Erythroblast (primary cell): ENCODE measurements at regions not wholly inside any gene's neighbourhood (a gene's known extent, or its start where the extent isn't known, plus 50 kb on each side); places are given as distances from the start of the nearest gene placed in this dataset.

Experiments
- DNase-seq, 2 experiments: peaks; one replicate each; lab custom pipeline; 2025; lab: John Stamatoyannopoulos, UW
- GATA1 ChIP-seq: IDR thresholded peaks from 2 replicates; pipeline ENCODE4 v1.6.1; 2011; ENCODE audit warnings: low read depth, mild to moderate bottlenecking, control low read depth, low read length, moderate library complexity
- POLR2A ChIP-seq: IDR thresholded peaks from 2 replicates; pipeline ENCODE4 v1.6.1; 2011; ENCODE audit warnings: mild to moderate bottlenecking, low read length

DNA sequence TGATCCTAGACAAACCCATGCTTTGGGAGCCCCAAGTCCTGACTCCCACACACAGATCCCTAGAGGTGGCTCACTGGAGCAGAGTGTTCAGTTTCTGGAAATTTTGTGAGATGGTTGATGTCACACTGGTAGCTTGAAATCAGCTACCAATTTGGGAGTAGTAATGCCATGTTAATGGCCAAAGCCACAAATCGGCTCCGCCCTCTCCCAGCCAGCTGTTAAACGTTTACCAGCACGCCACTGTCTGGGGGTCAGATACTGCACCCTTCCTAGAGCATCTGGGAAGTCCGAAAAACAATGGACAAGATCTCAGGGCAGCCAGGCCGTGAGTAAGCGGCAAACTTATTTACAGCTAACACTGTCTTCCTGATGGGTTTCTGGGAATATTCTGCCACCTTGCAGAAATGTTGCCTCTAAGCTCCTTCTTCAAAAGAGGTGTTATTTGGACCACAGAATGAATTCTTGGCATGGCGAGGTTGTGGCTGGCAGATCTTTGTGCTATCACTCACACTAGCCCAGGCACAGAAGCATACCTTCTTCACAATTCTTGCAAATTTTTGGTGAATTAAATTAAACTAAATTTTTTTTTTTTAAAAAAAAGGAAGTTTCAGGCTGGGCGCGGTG lies 60.2 kb upstream of the FZD7 start:
- no peak for DNase-seq
- no peak for TF ChIP-seq GATA1
- no peak for TF ChIP-seq POLR2A

DNA sequence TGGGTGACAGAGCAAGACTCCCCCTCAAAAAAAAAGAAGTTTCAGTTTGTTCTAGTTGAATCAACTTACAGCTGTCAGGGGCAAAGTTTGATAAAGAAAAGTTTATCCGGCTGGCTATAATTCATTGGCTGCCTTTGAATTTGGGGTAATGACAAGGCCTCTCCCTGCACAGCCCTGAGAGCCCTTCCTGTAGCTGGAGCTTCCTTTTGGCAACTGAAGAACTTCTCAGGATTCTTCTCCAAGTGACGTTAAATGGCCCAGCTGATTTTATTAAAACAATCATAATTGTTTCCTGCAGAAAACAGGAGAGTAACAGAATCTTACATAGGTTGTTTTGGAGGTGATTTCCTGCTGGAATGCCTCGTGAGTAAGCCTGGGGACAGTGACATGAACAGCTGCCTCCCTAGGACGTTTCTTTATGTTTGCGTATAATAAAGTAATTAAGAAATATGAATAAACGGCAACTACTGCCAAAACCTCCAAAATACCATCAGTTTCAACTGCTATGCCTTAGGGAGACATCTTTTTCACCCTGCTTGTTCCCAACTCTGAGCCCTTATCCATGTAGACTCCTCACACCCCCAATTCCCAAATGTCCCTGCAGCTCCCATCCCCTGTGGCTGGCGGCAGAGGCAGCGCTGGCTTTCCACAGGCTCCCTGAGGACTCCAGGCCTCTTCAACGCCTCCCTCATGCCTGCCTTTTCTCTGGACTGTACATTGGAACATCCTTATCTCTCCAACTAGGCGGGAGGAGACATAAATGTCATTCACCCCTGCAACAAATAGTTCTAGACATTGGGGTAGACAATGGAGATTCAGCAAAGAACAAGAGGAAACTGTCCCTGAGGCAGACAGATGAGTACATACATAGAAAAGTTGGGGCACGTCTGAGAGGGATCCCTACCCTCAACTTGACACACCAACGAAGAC lies 59.2 kb upstream of the FZD7 start:
- no peak for TF ChIP-seq GATA1
- TF ChIP-seq POLR2A: no peak
- no peak for DNase-seq

DNA sequence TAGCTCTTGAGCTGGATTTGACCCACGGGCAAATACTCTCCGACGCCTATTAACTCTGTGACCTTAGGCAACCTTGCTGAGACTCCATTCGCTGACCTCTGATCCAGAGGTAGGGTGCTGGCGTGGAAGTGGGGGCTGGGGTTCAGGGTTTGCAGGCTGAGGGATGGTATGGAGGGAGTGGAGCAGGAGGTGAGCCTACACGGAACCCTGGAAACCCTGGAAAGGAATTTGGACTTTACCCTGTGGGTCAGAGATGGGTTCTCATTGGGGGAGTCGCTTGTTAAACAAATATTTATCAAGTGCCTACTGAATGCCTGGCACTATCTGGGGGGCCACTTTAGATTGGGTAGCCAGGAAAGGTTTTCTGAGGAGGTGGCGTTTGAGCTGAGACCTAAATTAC lies 58.2 kb upstream of the FZD7 start:
- TF ChIP-seq GATA1 (no peak), POLR2A (no peak)
- DNase-seq: no peak

DNA sequence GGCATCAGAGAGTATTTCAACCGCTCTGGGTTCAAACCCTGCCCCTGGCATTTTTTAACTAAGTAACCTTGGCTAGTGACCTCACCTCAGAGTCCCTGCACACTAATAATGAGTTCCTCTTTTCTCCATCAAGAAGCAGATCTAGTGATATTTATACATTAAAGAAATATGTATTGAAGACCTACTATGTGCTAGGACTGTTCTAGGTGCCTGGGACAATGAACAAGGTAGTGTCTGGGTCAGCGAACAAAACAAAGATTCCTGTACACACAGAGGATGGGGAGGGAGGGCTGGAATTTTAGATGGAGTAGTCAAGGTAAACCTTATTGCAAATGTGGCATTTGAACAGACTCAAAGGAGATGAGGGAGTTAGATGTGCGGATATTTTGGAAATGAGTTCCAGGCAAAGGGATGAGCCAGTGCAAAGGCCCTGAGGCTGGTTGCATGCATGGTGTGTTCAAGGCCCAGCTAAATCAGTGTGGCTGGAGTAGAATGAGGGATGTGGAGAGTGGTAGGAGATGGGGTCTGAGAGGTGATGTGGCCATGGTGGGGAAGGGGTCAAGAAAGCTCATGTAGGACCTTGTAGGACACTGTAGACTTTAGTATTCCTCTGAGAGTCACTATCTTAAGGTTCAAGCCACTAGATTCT lies 57.6 kb upstream of the FZD7 start:
- no peak for DNase-seq
- TF ChIP-seq GATA1 (no peak), POLR2A (no peak)

DNA sequence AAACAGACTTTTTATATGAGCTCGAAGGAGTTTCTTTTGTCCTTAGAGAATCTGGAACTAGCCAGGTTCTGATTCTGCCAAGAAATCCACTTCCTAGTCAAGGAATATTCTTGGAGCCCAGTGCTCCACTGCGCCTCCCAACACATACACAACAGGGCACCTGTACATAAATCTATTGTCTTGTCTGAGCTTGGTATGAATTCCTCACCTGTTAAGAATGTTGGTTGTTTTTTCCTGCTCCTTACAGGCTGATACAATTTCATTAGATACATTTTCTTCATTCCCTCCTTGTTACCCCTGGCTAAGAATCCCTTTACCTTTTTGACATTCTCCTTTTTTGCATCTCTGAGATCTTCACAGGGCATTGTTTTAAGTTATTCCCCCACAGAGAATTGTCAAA lies 56.0 kb upstream of the FZD7 start:
- no peak for DNase-seq
- TF ChIP-seq GATA1 (no peak), POLR2A (no peak)

DNA sequence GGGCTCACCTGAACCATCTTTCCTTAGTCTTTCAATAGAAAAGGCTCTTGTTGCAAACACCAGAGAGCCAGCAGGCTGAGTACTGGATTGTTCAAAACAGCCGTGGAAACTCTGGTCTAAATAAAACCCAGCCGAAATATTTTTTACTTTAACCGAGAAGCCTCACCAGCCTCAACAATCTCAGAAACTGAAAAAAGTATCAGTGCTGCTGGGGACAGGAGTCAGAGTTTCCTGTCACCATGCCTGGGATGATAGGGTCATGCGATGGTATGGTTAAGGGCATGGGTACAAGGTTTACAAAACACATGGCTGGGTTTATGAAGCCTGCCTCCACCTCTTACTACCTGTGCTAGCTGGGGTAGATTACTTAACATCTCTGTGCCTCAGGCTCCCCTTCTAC lies 55.3 kb upstream of the FZD7 start:
- no peak for DNase-seq
- TF ChIP-seq GATA1 (no peak), POLR2A (no peak)

DNA sequence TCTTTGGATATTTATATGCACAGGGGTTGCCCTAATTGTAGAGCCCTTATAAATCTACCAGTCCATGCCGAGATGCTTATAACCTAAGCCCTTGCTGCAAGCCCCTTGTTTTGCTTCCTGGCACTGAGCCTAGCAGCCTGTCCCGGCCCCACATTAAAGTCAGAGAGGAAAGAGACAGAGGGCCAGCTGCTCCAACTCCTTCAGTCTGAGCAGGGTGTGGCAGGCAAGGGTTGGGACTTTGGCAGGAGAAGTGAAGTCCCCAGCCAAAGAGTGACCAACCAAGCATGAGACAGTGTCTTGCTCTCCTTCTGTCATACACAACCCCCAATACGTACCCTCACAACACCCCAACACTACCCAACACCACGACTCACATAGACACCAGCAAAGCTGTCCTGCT lies 54.7 kb upstream of the FZD7 start:
- no peak for TF ChIP-seq GATA1
- TF ChIP-seq POLR2A: no peak
- no peak for DNase-seq

DNA sequence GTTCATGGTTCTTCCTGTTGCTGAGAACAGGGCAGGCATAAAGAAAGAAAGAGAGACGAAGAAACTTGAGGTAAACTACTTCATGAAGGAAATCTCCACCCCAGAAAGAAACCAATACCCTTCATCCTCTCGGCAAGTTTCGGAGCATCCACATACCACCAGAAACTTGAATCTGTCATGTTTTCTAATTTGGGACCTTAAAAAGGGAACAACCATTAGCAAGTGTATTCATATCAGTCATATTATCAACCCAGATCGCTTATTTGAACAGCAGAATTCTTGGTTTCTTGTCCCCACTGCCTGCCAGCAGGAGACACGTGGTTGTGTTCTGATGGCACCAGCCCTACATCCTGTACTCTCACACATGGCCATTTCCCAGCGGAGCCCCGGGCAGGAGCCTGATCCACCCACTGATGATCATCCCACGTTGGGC lies 53.2 kb upstream of the FZD7 start:
- no peak for DNase-seq
- no peak for TF ChIP-seq POLR2A
- TF ChIP-seq GATA1: no peak

DNA sequence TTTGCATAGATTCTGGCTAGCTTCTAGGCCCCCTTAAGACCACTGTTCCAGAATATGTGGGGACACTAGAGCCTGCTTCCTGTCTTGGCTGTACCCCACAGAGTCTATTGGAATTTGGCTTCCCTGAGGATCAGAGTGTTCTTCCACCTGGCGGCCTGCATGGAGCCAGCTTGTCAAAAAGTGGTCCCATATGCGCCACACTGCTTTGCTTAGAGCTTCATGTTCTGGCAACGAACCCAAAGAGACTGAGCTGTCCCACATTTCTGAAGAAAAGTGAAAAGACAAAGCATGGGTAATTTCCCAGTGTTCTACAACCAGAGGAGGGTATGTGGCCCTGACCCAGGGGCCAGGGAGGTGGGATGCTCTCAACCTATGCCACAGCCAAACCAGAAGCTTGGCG lies 52.7 kb upstream of the FZD7 start:
- no peak for DNase-seq
- TF ChIP-seq POLR2A (no peak), GATA1 (no peak)

DNA sequence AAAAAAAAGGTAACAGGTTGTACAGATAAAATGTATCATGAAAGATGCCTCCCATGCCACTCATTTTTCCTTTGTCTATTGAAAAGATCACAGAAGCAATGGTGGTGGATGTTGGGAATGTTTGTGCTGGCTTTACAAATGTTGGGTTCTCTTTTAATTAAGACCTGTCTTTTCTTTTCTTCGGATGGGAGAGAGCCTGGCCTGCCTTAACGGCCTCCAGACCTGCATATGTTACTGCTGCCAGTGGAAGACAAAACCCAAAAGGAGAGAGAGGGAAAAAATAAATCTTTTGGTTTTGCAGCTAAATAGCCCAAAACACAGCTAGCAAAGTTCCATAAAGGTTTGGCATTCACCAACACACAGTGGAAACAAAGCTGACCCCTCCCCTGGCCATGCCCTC lies 50.5 kb upstream of the FZD7 start:
- no peak for DNase-seq
- TF ChIP-seq POLR2A (no peak), GATA1 (no peak)

DNA sequence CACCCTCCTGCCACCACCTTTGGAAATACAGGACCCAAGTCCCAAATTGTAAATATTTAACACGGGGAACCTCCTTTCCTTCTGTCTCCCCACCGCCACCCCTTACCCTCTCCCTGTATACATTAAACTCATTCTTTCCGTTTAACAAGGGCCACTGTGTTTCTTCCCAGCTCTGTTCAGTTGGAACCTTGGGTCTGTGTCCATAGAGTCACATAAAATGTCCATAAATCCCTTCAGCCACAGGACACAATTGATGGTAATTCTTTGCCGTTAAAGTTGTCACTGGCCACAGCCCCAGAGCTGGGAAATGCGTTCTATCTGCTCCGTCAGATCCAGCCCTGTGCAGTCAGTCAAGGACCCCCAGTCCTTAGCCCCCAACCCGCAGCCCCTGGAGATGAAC lies 49.9 kb upstream of the FZD7 start:
- DNase-seq: no peak
- TF ChIP-seq GATA1: no peak
